ENCODE measurements at regions not wholly inside any gene's neighbourhood (a gene's known extent, or its start where the extent isn't known, plus 50 kb on each side); places are given as distances from the start of the nearest gene placed in this dataset.

GRCh38 chr10:33556103-33556502 is 221.6 kb upstream of the NRP1 start:
- no peaks in the 10 kb centered on the region for H3K27me3 ChIP-seq (ENCODE audit: insufficient read depth, poor library complexity, severe bottlenecking)
- H3K4me3 ChIP-seq (ENCODE audit: severe bottlenecking), result no peak overlapping the region
- H3K9me3 ChIP-seq (ENCODE audit: severe bottlenecking), result no peaks in the 10 kb centered on the region
- no peaks in the 10 kb centered on the region for H3K36me3 ChIP-seq (ENCODE audit: low read depth)
- ATAC-seq (ENCODE audit: low read depth) (no peak), DNase-seq (ENCODE audit: low spot score) (no peak)
- peaks cover 7% of the 10 kb centered on the region for H3K4me1 ChIP-seq (ENCODE audit: insufficient read depth, poor library complexity, severe bottlenecking)
- TF ChIP-seq CTCF (IDR thresholded peaks at IDR 0.05; ENCODE audit: poor library complexity, severe bottlenecking), result no peak
- H3K27ac ChIP-seq (ENCODE audit: poor library complexity, severe bottlenecking), result no peak overlapping the region

GRCh38 chr10:33553748-33554571 is 219.5 kb upstream of the NRP1 start:
- peaks cover under 1% of the 10 kb centered on the region for H3K4me1 ChIP-seq (ENCODE audit: insufficient read depth, poor library complexity, severe bottlenecking)
- no peaks in the 10 kb centered on the region for H3K36me3 ChIP-seq (ENCODE audit: low read depth)
- TF ChIP-seq CTCF (IDR thresholded peaks at IDR 0.05; ENCODE audit: poor library complexity, severe bottlenecking), result no peak
- ATAC-seq (ENCODE audit: low read depth) (no peak), DNase-seq (ENCODE audit: low spot score) (no peak)
- no peak overlapping the region for H3K4me3 ChIP-seq (ENCODE audit: severe bottlenecking)
- H3K27me3 ChIP-seq (ENCODE audit: insufficient read depth, poor library complexity, severe bottlenecking), result no peaks in the 10 kb centered on the region
- H3K27ac ChIP-seq (ENCODE audit: poor library complexity, severe bottlenecking), result no peak overlapping the region
- no peaks in the 10 kb centered on the region for H3K9me3 ChIP-seq (ENCODE audit: severe bottlenecking)

- H3K27me3 ChIP-seq (ENCODE audit: insufficient read depth, poor library complexity, severe bottlenecking), result no peaks in the 10 kb centered on the region
- no peak overlapping the region for H3K4me3 ChIP-seq (ENCODE audit: severe bottlenecking)
- no peak for ATAC-seq (ENCODE audit: low read depth)
- no peak overlapping the region for H3K27ac ChIP-seq (ENCODE audit: poor library complexity, severe bottlenecking)
- H3K36me3 ChIP-seq (ENCODE audit: low read depth), result no peaks in the 10 kb centered on the region
- no peaks in the 10 kb centered on the region for H3K9me3 ChIP-seq (ENCODE audit: severe bottlenecking)
- TF ChIP-seq CTCF (IDR thresholded peaks at IDR 0.05; ENCODE audit: poor library complexity, severe bottlenecking), result no peak
- DNase-seq (ENCODE audit: low spot score), result no peak
- H3K4me1 ChIP-seq (ENCODE audit: insufficient read depth, poor library complexity, severe bottlenecking), result no peaks in the 10 kb centered on the region
Measured at GRCh38 chr10:33552290-33552689, 217.8 kb upstream of the NRP1 start.

GRCh38 chr10:33550811-33551210 is 216.3 kb upstream of the NRP1 start:
- Histone ChIP-seq H3K4me3 (ENCODE audit: severe bottlenecking) (no peak overlapping the region), H3K9me3 (ENCODE audit: severe bottlenecking) (no peaks in the 10 kb centered on the region), H3K27ac (ENCODE audit: poor library complexity, severe bottlenecking) (no peak overlapping the region), H3K36me3 (ENCODE audit: low read depth) (no peaks in the 10 kb centered on the region), H3K4me1 (ENCODE audit: insufficient read depth, poor library complexity, severe bottlenecking) (no peaks in the 10 kb centered on the region), H3K27me3 (ENCODE audit: insufficient read depth, poor library complexity, severe bottlenecking) (no peaks in the 10 kb centered on the region)
- no peak for ATAC-seq (ENCODE audit: low read depth)
- TF ChIP-seq CTCF (IDR thresholded peaks at IDR 0.05; ENCODE audit: poor library complexity, severe bottlenecking), result no peak
- no peak for DNase-seq (ENCODE audit: low spot score)

GRCh38 chr10:33547976-33548375 is 213.5 kb upstream of the NRP1 start:
- Histone ChIP-seq H3K9me3 (ENCODE audit: severe bottlenecking) (no peaks in the 10 kb centered on the region), H3K4me3 (ENCODE audit: severe bottlenecking) (no peak overlapping the region), H3K27ac (ENCODE audit: poor library complexity, severe bottlenecking) (no peak overlapping the region), H3K4me1 (ENCODE audit: insufficient read depth, poor library complexity, severe bottlenecking) (peaks cover 4% of the 10 kb centered on the region), H3K27me3 (ENCODE audit: insufficient read depth, poor library complexity, severe bottlenecking) (no peaks in the 10 kb centered on the region), H3K36me3 (ENCODE audit: low read depth) (0 out of 2 replicates have a peak, but pooled peaks cover 5% of the 10 kb centered on the region)
- TF ChIP-seq CTCF (IDR thresholded peaks at IDR 0.05; ENCODE audit: poor library complexity, severe bottlenecking), result no peak
- no peak for DNase-seq (ENCODE audit: low spot score)
- no peak for ATAC-seq (ENCODE audit: low read depth)
